Endothelial cell of umbilical vein (primary cell): ENCODE measurements at regions not wholly inside any gene's neighbourhood (a gene's known extent, or its start where the extent isn't known, plus 50 kb on each side); places are given as distances from the start of the nearest gene placed in this dataset.

Experiments used
- MYC ChIP-seq: IDR thresholded peaks from one replicate; pipeline ENCODE4 v1.6.1; 2011; ENCODE audit warnings: mild to moderate bottlenecking, low read depth, low read length
- POLR2A ChIP-seq: IDR thresholded peaks from 2 replicates; pipeline ENCODE4 v1.6.1; 2012; ENCODE audit warnings: low read depth, mild to moderate bottlenecking, control low read depth, low read length
- TF ChIP-seq, protein P1 (sequence below), 2 donors: IDR thresholded peaks; 1 replicate in 1 of 2; 2 replicates in 1 of 2; pipeline ENCODE4 v1.5.1; 2011; ENCODE audit warnings: low read length in 2 of 2, mild to moderate bottlenecking in 2 of 2, moderate library complexity in 2 of 2, control low read depth in 1 of 2, inconsistent platforms in 1 of 2, low read depth in 1 of 2; ENCODE audit not compliant: insufficient read depth in 1 of 2; ENCODE audit errors: extremely low read depth in 1 of 2
- TF ChIP-seq, protein P2 (sequence below): IDR thresholded peaks from 2 replicates; pipeline ENCODE4 v1.6.1; 2011; ENCODE audit not compliant: insufficient read depth, insufficient read length

DNA sequence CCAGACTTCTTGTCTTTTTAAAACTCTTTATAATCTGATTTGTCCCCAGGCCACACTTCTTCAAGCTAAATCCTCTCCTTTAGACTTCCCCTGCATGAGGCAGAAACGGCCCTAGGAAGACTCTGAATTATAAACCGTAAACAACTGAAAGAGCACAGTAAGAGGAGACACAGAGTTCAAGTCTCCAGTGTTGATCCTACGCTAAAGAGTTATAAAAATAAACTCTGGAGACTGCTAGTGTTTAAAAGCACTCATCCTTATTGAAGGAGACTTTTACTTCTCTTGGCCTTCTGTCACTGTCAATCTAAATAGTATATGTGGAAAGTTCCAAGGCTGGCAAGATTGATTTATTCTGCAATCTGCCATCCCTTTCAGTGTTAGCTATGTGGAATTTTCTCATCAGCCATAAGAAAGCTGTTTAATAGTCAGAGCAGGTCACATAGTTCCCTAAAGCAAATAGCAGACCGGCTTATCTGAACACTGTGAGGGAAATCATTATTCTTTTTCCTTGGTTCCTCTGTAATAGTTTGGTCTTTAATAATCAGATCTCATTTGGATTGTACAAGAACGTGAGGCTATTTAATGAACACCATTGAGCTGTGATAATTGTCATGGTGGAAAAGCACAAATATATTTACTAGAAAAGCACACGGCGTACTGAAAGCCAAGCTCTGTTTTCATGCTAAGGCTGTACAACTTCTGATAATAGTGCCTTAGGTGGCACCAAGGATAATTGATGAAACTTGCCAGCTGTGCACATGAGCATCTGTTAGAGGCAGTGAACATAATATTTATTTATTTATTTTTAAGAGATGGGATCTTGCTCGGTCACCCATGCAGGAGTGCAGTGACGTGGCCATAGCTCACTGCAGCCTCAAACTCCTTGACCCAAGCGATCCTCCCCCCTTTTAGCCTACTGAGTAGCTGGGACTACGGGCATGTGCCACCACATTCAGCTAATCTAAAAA is 157.7 kb downstream of the CEP135 start:
- TF ChIP-seq, protein P1, sequence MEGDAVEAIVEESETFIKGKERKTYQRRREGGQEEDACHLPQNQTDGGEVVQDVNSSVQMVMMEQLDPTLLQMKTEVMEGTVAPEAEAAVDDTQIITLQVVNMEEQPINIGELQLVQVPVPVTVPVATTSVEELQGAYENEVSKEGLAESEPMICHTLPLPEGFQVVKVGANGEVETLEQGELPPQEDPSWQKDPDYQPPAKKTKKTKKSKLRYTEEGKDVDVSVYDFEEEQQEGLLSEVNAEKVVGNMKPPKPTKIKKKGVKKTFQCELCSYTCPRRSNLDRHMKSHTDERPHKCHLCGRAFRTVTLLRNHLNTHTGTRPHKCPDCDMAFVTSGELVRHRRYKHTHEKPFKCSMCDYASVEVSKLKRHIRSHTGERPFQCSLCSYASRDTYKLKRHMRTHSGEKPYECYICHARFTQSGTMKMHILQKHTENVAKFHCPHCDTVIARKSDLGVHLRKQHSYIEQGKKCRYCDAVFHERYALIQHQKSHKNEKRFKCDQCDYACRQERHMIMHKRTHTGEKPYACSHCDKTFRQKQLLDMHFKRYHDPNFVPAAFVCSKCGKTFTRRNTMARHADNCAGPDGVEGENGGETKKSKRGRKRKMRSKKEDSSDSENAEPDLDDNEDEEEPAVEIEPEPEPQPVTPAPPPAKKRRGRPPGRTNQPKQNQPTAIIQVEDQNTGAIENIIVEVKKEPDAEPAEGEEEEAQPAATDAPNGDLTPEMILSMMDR (IDR thresholded peaks at IDR 0.05; ENCODE audit: extremely low read depth in 1 of 2, insufficient read depth in 1 of 2, low read depth in 1 of 2, low read length in 2 of 2) = no peak
- TF ChIP-seq MYC = no peak
- TF ChIP-seq, protein P2, sequence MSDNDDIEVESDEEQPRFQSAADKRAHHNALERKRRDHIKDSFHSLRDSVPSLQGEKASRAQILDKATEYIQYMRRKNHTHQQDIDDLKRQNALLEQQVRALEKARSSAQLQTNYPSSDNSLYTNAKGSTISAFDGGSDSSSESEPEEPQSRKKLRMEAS = no peak
- no peak for TF ChIP-seq POLR2A
